Fibroblast of lung (primary cell): ENCODE measurements at regions not wholly inside any gene's neighbourhood (a gene's known extent, or its start where the extent isn't known, plus 50 kb on each side); places are given as distances from the start of the nearest gene placed in this dataset.

Source experiments
- CTCF ChIP-seq, 2 donors: IDR thresholded peaks in 1 of 2; conservative IDR thresholded peaks in 1 of 2; 1 replicate in 1 of 2; 2 replicates in 1 of 2; pipeline ENCODE4 v1.5.1; 2011 to 2012; ENCODE audit warnings: low read length in 2 of 2, control low read depth in 1 of 2, inconsistent platforms in 1 of 2, low read depth in 1 of 2, mild to moderate bottlenecking in 1 of 2
- EZH2 ChIP-seq: IDR thresholded peaks from 2 replicates; pipeline ENCODE4 v1.5.1; 2012; ENCODE audit warnings: low read length, control low read depth, mild to moderate bottlenecking; ENCODE audit errors: missing control alignments

- no peak for TF ChIP-seq CTCF (conservative IDR thresholded peaks at IDR 0.05 in 1 of 2, IDR thresholded peaks at IDR 0.05 in 1 of 2; ENCODE audit: low read depth in 1 of 2, low read length in 2 of 2)
- no peak for TF ChIP-seq EZH2
Measured at GRCh38 chr5:91305640-91306039, 77.5 kb downstream of the ARRDC3 start.
